ENCODE measurements at regions not wholly inside any gene's neighbourhood (a gene's known extent, or its start where the extent isn't known, plus 50 kb on each side); places are given as distances from the start of the nearest gene placed in this dataset.
A peak's percentile ranks its signal among the peaks of the same experiment; 100 is the strongest.
"Not testable (repeated sequence)": the region's sequence is repeated elsewhere in the genome, so short reads cannot be mapped to it uniquely, and the experiment has no call there.

DNA sequence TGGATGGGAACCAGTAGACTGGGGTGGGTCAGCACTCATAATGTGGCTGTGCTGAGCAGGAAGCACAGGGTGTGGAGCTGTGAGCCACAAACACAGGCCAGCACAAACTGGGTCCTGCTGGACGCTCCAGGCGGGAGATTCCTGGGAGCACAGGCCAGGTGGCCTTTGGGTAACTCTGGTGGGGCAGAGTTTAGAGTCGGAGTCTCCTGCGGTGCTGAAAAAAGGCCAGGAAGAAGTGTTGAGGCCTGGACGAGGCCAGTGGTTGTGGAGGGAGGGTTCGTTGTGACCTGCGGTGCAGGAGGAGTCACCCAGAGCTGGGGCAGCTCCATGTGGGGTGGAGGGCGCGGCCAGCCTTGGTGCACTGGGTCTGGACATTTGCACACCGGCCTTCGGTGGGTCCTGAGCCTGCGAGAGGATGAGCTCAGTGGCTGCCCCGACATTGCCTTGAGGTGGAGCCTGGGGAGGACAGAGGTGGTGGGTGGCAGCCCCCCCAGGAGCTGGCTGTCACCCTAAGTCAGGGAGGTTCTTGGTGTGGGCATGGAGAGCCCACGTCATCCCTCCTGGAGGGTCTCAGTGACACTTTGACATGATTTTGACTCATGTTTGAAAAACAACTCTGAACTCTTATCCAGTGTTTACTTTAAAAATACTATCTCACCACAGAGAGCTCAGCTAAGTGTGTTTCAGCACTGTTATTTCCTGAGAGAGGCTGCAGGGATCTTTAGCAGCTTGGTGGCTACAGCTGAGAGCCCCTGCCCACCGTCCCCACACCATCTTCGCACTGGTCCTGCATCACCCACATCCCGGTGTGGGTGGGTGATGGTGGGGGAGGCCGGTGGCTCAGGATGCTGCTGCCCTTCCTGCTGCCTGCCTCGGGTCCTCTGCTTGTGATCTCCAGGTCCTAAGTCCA lies 98.7 kb downstream of the NPIPB11 start:
- FAIRE-seq (peak; percentile 38), DNase-seq (ENCODE audit: insufficient read length, low spot score) (no peak)
- TF ChIP-seq POLR2AphosphoS5 (IDR thresholded peaks at IDR 0.05; ENCODE audit: low read depth, low read length) = no peak
- no peak for TF ChIP-seq PAX5 (IDR thresholded peaks at IDR 0.05; ENCODE audit: insufficient read depth, low read length, severe bottlenecking)
- TF ChIP-seq POLR2A (IDR thresholded peaks at IDR 0.05; ENCODE audit: low read depth, low read length) = no peak
- no peak for TF ChIP-seq TAF1 (IDR thresholded peaks at IDR 0.05; ENCODE audit: low read depth, low read length)
- TF ChIP-seq SPI1 (IDR thresholded peaks at IDR 0.05; ENCODE audit: low read depth, low read length) = no peak
- no peak for TF ChIP-seq POU2F2 (IDR thresholded peaks at IDR 0.05; ENCODE audit: low read depth, low read length)

DNA sequence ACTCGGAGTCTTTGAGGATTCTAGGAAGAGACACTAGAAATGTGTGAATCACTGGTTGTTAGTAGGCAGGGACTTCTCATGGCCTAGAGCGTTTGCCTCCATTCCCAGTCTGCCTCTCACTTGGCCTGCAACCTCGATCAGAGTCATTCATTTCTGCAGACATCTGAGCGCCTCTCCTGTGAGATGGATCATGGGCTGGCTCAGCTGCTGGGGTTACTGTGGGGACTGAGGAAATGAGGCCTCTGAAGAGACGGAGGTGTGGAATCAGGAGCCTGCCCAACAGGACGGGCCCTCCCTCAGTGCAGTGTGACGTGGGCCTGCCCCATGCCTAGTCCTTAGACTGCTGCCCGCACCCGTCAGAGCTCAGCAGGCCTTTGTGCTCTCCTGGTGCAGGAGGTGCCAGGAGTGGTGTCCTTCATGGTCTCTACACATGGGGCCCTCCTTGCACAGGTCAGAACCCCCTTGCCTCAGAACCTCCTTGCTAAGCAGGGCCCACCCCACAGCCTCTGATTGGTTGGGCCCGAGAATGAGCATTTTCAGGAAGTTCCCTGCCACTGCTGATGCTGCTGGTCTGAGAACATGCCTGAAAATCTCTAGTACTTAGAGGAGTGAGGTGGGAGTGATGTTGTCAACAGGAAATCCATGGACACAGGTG lies 99.4 kb downstream of the NPIPB11 start:
- no peak for TF ChIP-seq SPI1 (IDR thresholded peaks at IDR 0.05; ENCODE audit: low read depth, low read length)
- TF ChIP-seq POLR2AphosphoS5 (IDR thresholded peaks at IDR 0.05; ENCODE audit: low read depth, low read length) = no peak
- TF ChIP-seq POU2F2 (IDR thresholded peaks at IDR 0.05; ENCODE audit: low read depth, low read length) = no peak
- no peak for TF ChIP-seq POLR2A (IDR thresholded peaks at IDR 0.05; ENCODE audit: low read depth, low read length)
- TF ChIP-seq PAX5 (IDR thresholded peaks at IDR 0.05; ENCODE audit: insufficient read depth, low read length, severe bottlenecking) = no peak
- no peak for TF ChIP-seq TAF1 (IDR thresholded peaks at IDR 0.05; ENCODE audit: low read depth, low read length)
- FAIRE-seq (no peak), DNase-seq (ENCODE audit: insufficient read length, low spot score) (no peak)

DNA sequence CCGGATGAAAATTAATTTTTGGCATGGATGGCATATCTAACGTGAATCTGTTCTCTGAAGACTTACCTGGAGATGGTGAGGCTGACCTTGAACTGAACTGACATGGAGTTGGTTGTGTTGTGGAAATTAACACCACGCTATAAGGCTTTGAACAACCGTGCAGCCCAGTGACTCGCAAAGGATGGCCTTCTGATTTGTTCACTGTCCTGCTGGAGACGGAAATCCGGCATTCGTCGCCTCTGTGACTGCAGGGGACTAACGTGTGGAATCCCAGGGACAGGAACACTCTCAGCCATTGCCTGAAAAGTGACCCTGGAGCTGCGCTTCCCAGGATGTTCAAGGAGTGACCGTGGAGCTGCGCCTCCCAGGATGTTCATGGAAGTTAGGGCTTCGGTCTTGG lies 100.3 kb downstream of the NPIPB11 start:
- TF ChIP-seq POLR2AphosphoS5 (IDR thresholded peaks at IDR 0.05; ENCODE audit: low read depth, low read length) = no peak
- no peak for TF ChIP-seq SPI1 (IDR thresholded peaks at IDR 0.05; ENCODE audit: low read depth, low read length)
- TF ChIP-seq POLR2A (IDR thresholded peaks at IDR 0.05; ENCODE audit: low read depth, low read length) = no peak
- TF ChIP-seq POU2F2 (IDR thresholded peaks at IDR 0.05; ENCODE audit: low read depth, low read length) = no peak
- no peak for TF ChIP-seq TAF1 (IDR thresholded peaks at IDR 0.05; ENCODE audit: low read depth, low read length)
- no peak for TF ChIP-seq PAX5 (IDR thresholded peaks at IDR 0.05; ENCODE audit: insufficient read depth, low read length, severe bottlenecking)
- DNase-seq (ENCODE audit: insufficient read length, low spot score) (no peak), FAIRE-seq (no peak)

DNA sequence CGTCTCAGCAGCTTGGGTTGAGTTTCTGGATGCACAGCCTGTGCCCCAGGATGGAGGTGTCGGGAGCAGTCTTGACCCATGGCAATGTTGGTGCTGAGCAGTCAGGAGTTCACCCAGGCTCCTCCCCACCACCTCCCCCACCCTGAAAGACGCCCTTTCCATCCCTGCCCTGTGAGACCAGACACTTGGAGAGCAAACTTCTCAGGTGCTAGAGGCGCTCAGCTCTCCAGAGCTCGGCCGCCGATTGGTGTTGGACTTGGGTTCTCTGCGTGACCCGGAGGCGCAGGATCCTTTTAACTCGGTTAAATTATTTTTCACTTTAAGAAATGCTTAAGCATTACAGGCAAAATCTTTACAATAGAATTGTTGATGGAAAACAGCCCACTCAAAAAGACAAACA lies 101.5 kb downstream of the NPIPB11 start:
- not testable (repeated sequence) for FAIRE-seq; DNase-seq (ENCODE audit: insufficient read length, low spot score)

DNA sequence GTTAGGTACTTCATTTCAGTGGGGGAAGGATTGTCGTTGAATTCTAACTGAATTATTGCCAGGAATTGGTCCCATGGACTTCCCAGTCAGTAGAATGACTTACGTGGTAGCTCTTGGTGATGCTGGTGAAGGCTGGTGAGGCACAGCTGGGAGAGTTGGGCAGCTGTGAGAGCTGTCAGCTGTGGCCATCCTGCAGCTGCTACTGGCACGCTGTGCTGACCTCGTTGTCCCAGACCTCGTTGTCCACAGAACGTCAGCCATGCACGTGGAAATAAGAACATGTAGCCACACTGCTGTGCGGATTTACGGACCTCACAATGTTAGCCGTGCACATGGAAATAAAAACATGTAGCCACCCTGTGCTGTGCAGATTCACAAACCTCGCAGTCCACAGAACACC lies 102.3 kb downstream of the NPIPB11 start:
- no peak for DNase-seq (ENCODE audit: insufficient read length, low spot score)
- TF ChIP-seq TAF1 (IDR thresholded peaks at IDR 0.05; ENCODE audit: low read depth, low read length) = no peak
- TF ChIP-seq POLR2A (IDR thresholded peaks at IDR 0.05; ENCODE audit: low read depth, low read length) = no peak
- no peak for TF ChIP-seq POU2F2 (IDR thresholded peaks at IDR 0.05; ENCODE audit: low read depth, low read length)
- no peak for TF ChIP-seq SPI1 (IDR thresholded peaks at IDR 0.05; ENCODE audit: low read depth, low read length)
- no peak for TF ChIP-seq POLR2AphosphoS5 (IDR thresholded peaks at IDR 0.05; ENCODE audit: low read depth, low read length)
- TF ChIP-seq PAX5 (IDR thresholded peaks at IDR 0.05; ENCODE audit: insufficient read depth, low read length, severe bottlenecking) = no peak
- FAIRE-seq = no peak

DNA sequence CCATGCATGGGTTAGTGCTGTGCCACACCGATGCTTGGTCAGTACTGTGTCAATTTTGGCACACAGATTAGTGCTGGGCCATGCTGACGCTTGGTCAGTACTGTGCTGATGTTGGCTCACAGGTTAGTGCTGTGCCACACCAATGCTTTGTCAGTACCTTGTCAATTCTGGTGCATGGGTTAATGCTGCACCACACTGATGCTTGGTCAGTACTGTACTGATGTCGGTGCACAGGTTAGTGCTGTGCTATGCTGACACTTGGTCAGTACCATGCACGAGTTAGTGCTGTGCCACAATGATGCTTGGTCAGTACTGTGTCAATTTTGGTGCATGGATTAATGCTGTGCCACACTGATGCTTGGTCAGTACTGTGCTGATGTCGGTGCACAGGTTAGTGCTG lies 103.0 kb downstream of the NPIPB11 start:
- TF ChIP-seq POLR2AphosphoS5 (IDR thresholded peaks at IDR 0.05; ENCODE audit: low read depth, low read length) (no peak), SPI1 (IDR thresholded peaks at IDR 0.05; ENCODE audit: low read depth, low read length) (no peak), TAF1 (IDR thresholded peaks at IDR 0.05; ENCODE audit: low read depth, low read length) (no peak), PAX5 (IDR thresholded peaks at IDR 0.05; ENCODE audit: insufficient read depth, low read length, severe bottlenecking) (no peak), POLR2A (IDR thresholded peaks at IDR 0.05; ENCODE audit: low read depth, low read length) (no peak), POU2F2 (IDR thresholded peaks at IDR 0.05; ENCODE audit: low read depth, low read length) (no peak)
- DNase-seq (ENCODE audit: insufficient read length, low spot score) (no peak), FAIRE-seq (peak; percentile 16)

DNA sequence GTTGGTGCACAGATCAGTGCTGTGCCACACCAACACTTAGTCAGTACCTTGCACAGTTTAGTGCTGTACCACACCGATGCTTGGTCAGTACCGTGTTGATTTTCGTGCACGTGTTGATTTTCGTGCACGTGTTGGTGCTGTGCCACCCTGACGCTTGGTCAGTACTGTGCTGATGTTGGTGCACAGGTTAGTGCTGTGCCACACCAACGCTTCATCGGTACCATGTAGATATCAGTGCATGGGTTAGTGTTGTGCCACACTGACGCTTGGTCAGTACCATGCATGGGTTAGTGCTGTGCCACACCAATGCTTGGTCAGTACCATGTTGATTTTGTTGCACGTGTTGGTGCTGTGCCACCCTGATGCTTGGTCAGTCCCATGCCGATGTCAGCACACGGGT lies 103.5 kb downstream of the NPIPB11 start:
- no peak for FAIRE-seq
- TF ChIP-seq TAF1 (IDR thresholded peaks at IDR 0.05; ENCODE audit: low read depth, low read length) (no peak), SPI1 (IDR thresholded peaks at IDR 0.05; ENCODE audit: low read depth, low read length) (no peak), POLR2AphosphoS5 (IDR thresholded peaks at IDR 0.05; ENCODE audit: low read depth, low read length) (no peak), POLR2A (IDR thresholded peaks at IDR 0.05; ENCODE audit: low read depth, low read length) (no peak), PAX5 (IDR thresholded peaks at IDR 0.05; ENCODE audit: insufficient read depth, low read length, severe bottlenecking) (no peak), POU2F2 (IDR thresholded peaks at IDR 0.05; ENCODE audit: low read depth, low read length) (no peak)
- DNase-seq (ENCODE audit: insufficient read length, low spot score) = no peak

DNA sequence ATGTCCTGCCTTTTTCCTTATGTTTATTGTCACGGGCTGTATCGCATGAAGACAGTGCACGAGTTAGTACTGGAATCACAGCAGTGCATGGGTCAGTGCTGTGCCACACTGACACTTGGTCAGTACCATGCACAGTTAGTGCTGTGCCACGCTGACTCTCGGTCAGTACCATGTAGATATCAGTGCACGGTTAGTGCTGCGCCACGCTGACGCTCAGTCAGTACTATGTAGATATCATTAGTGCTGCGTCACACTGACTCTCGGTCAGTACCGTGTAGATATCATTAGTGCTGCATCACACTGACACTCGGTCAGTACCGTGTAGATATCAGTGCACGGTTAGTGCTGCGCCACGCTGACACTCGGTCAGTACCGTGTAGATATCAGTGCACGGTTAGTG lies 104.1 kb downstream of the NPIPB11 start:
- DNase-seq (ENCODE audit: insufficient read length, low spot score); FAIRE-seq: not testable (repeated sequence)

DNA sequence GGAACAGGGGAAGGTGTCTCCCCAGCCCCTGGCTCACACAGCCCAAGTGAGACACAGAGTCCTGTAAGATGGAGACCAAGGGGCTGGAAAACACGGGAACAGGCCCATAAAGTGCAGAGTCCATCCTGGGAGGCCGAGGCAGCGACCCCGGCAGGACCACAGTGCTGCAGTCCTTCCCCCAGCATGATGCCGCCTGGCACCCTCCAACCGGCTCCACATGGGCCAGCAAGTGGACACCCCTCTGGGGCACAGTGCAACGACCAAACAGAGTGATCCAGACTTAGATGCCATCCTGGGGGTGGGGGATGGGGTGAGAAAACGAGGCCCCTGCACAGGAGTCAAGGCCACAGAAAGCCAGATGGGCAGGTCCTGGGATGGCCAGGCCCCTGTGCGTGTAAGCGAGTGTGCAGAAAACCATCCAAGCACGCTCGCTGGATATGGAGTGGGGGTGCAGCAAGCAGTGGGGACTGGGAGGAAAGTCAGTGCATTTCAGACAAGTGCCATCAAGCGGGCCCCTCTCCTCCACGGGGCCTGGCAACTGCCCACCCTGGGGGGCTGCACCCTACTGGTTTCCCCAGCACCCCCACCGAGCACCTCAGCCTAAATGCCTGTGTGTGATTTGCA lies 104.7 kb downstream of the NPIPB11 start:
- not testable (repeated sequence) for FAIRE-seq; DNase-seq (ENCODE audit: insufficient read length, low spot score)

DNA sequence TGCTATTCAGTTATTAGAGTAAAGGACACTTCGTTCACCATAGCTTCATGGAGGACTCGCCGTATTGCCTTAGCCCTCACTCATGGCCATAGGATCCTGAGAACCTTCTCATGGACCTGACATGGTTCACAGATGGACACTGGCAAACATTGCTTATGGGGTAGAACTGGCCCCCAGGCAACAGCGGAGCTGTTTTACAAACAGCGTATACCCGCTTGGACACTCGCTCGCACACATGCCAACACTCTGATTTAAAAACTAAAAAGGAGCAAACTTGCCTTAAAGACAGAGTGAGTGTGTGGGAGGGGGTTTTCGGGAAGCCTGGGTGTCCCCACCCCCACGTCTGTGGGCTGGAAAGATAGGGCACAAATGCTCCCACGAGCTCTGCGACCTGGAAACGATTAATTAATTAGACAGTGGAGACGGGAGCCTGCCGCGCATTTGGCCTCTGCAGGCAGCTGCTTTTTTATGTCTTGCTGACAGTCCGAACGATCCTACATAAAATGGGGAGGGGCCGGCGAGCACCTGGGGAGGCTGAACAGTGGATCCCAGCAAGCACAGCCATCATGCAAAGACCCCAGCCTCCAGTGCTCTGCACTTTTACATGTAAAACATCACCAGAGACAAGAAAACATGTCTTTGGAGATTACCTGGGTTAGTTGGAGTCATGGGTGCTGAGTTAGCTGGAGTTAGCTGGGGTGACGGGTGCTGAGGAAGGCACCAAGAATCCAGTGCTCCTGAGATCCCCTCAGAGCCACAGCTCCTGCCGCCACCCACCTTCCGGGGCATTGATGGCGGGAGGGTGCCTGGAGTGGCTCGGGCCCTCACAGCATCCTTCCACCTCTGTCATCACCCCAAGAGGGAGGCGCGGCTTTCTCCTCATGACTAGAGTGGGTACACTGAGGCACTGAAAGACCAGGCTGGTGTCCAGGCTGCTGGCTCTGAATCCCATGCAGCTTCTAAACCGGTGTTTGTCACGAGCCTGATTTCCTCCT lies 105.7 kb downstream of the NPIPB11 start:
- not testable (repeated sequence) for FAIRE-seq; DNase-seq (ENCODE audit: insufficient read length, low spot score)

DNA sequence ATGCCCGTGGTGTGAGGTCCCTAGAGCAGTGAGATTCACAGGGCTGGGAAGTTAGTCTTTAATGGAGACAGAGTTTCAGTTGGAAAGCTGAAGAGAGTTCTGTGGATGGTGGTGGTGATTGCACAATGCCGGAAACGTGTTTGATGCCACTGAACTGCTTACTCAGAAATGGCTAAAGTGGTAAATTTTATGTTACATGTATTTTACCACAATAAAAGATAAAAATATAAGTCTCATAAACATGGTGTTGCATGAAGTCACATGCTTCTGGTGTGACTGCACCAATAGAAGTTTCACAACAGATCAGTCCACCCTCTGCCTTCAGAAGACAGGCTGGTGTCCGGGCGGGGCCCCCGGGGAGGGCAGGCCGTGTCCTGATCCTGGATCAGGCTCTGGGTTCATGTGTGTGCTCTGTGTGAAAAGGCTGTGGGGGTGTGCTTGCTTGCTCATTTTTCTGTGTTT lies 106.5 kb downstream of the NPIPB11 start:
- DNase-seq (ENCODE audit: insufficient read length, low spot score); FAIRE-seq: not testable (repeated sequence)

DNA sequence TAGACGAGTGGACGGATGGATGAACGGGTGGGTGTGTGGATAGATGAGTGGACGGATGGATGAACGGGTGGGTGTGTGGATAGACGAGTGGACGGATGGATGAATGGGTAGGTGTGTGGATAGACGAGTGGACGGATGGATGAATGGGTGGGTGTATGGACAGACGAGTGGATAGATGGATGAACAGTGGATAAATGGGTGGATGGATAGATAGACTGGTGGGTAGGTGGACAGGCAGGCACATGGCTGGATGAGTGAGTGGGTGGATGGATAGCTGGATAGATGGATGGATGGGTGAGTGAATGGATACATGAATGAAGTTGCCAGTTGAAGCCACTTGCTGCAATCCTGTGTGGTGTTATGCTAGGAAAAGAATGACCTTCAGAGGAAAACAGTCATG lies 107.5 kb downstream of the NPIPB11 start:
- not testable (repeated sequence) for FAIRE-seq; DNase-seq (ENCODE audit: insufficient read length, low spot score)

DNA sequence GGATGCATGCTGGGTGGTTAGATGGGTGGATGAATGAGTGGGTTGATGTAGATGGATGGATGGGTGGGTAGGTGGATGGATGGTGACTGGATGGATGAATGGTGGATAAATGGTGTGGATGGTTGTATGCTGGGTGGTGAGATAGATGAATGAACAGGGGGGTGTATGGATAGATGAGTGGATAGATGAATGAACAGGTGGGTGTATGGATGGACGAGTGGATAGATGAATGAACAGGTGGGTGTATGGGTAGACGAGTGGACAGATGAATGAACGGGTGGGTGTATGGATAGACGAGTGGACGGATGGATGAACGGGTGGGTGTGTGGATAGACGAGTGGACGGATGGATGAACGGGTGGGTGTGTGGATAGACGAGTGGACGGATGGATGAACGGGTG lies 108.2 kb downstream of the NPIPB11 start:
- FAIRE-seq = peak; percentile 16
- DNase-seq (ENCODE audit: insufficient read length, low spot score) = not testable (repeated sequence)

DNA sequence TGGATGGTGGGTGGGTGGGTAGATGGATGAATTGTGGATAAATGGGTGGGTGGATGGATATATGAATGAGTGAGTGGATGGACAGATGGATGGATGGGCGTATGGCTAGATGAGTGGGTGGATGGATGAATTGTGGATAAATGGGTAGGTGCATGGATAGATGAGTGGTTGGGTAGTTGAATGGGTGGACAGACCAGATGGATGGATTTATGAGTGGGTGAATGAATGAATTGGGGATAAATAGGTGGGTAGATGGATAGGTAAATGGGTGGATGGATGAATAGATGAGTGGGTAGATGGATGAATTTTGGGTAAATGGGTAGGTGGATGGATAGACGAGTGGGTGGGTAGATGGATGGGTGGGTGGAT lies 108.7 kb downstream of the NPIPB11 start:
- not testable (repeated sequence) for FAIRE-seq; DNase-seq (ENCODE audit: insufficient read length, low spot score)

Data from GM12891 (cell line).